SK-N-SH (cell line): ENCODE measurements at regions not wholly inside any gene's neighbourhood (a gene's known extent, or its start where the extent isn't known, plus 50 kb on each side); places are given as distances from the start of the nearest gene placed in this dataset.

Experiments
- CTCF ChIA-PET: fragments of 300-600, 350-600 bp; formaldehyde crosslinking; extraction: SDS; loops from one replicate; lab custom pipeline; 2021; lab: Yijun Ruan, JAX
- POLR2A ChIA-PET: fragments of 350-600 bp; sonication (Branson Sonifier 250); formaldehyde crosslinking; extraction: SDS; loops from one replicate; lab custom pipeline; 2020; ENCODE audit warnings: antibody characterized with exemption, inconsistent platforms; lab: Yijun Ruan, JAX
- DNase-seq: peaks from one replicate; pipeline ENCODE4 v3.0.0; 2012
- H2AFZ ChIP-seq: fragments of 200-600 bp; sonication (generic); 2 replicates; pipeline ENCODE4 v1.8.1; 2016; ENCODE audit warnings: antibody characterized with exemption, mild to moderate bottlenecking, low read depth
- H3F3A ChIP-seq: fragments of 200-600 bp; sonication (generic); replicated peaks from 2 replicates; pipeline ENCODE3; 2016; ENCODE audit warnings: antibody characterized with exemption, mild to moderate bottlenecking; ENCODE audit not compliant: insufficient read depth
- H3K27ac ChIP-seq, 2 experiments: fragments of 200-500 bp in 1 of 2; fragments of 200-600 bp in 1 of 2; sonication (Bioruptor generic) in 1 of 2; sonication (generic), shearing (Covaris generic) in 1 of 2; 2 replicates each; pipeline versions ENCODE4 v1.5.1 to v1.6.1; 2014 to 2016; ENCODE audit warnings: low read depth in 2 of 2, inconsistent platforms in 1 of 2, low read length in 1 of 2, mild to moderate bottlenecking in 1 of 2, mixed read lengths in 1 of 2
- H3K27me3 ChIP-seq: fragments of 200-600 bp; sonication (generic), shearing (Covaris generic); 2 replicates; pipeline ENCODE4 v1.6.1; 2016; ENCODE audit warnings: mixed run types; ENCODE audit not compliant: insufficient read depth
- H3K36me3 ChIP-seq, 2 experiments: fragments of 200-500 bp in 1 of 2; fragments of 200-600 bp in 1 of 2; sonication (Bioruptor generic) in 1 of 2; sonication (generic) in 1 of 2; replicated peaks in 1 of 2; 2 replicates each; pipeline versions ENCODE3 to v1.5.1; 2014 to 2016; ENCODE audit warnings: low read length in 1 of 2, mild to moderate bottlenecking in 1 of 2; ENCODE audit not compliant: insufficient read depth in 2 of 2, control insufficient read depth in 1 of 2
- H3K4me1 ChIP-seq, 2 experiments: fragments of 200-500 bp in 1 of 2; fragments of 200-600 bp in 1 of 2; sonication (Bioruptor generic) in 1 of 2; sonication (generic), shearing (Covaris generic) in 1 of 2; 2 replicates each; pipeline versions ENCODE4 v1.5.1 to v1.6.1; 2014 to 2016; ENCODE audit warnings: low read depth in 1 of 2, low read length in 1 of 2, mixed run types in 1 of 2; ENCODE audit not compliant: insufficient read depth in 2 of 2, control insufficient read depth in 1 of 2
- H3K4me2 ChIP-seq: fragments of 200-600 bp; sonication (generic), shearing (Covaris generic); 2 replicates; pipeline ENCODE4 v1.6.1; 2017; ENCODE audit warnings: mixed run types
- H3K4me3 ChIP-seq, 2 experiments: fragments of 200-500 bp in 1 of 2; fragments of 200-600 bp in 1 of 2; sonication (Bioruptor generic) in 1 of 2; sonication (generic), shearing (Covaris generic) in 1 of 2; 2 replicates each; pipeline versions ENCODE4 v1.5.1 to v1.8.1; 2014 to 2016; ENCODE audit warnings: low read depth in 2 of 2, inconsistent platforms in 1 of 2, low read length in 1 of 2, mild to moderate bottlenecking in 1 of 2, mixed read lengths in 1 of 2, moderate library complexity in 1 of 2
- H3K79me2 ChIP-seq: fragments of 200-600 bp; sonication (generic); 2 replicates; pipeline ENCODE4 v1.8.1; 2017; ENCODE audit warnings: mild to moderate bottlenecking; ENCODE audit not compliant: insufficient read depth
- H3K9ac ChIP-seq: fragments of 200-600 bp; sonication (generic); 2 replicates; pipeline ENCODE4 v1.6.1; 2017; ENCODE audit warnings: mixed run types
- H3K9me2 ChIP-seq: fragments of 200-600 bp; sonication (generic); 2 replicates; pipeline ENCODE4 v1.6.1; 2017; ENCODE audit warnings: mixed run types
- H3K9me3 ChIP-seq: fragments of 200-600 bp; sonication (generic); 2 replicates; pipeline ENCODE4 v1.6.1; 2017; ENCODE audit warnings: mixed run types, mild to moderate bottlenecking, moderate library complexity
- H4K20me1 ChIP-seq: fragments of 200-600 bp; sonication (generic); 2 replicates; pipeline ENCODE4 v1.6.1; 2017; ENCODE audit warnings: mild to moderate bottlenecking, mixed run types; ENCODE audit not compliant: insufficient read depth
- GABPA ChIP-seq: IDR thresholded peaks from 2 replicates; pipeline ENCODE4 v1.4.0; 2012; ENCODE audit warnings: low read depth, mild to moderate bottlenecking
- GATA2 ChIP-seq: sonication (generic); formaldehyde crosslinking; IDR thresholded peaks from 2 replicates; pipeline ENCODE4 v1.5.0; 2020; ENCODE audit warnings: mild to moderate bottlenecking, missing genetic modification reagents
- IRF3 ChIP-seq: fragments of 150-350 bp; IDR thresholded peaks from 2 replicates; pipeline ENCODE4 v1.6.1; 2016; ENCODE audit warnings: mild to moderate bottlenecking, low read depth, low read length
- JUND ChIP-seq: IDR thresholded peaks from 2 replicates; pipeline ENCODE4 v1.4.0; 2012
- MAX ChIP-seq: IDR thresholded peaks from 2 replicates; pipeline ENCODE4 v1.4.0; 2012; ENCODE audit warnings: low read depth
- MEF2A ChIP-seq: IDR thresholded peaks from 2 replicates; pipeline ENCODE4 v1.4.0; 2012; ENCODE audit warnings: low read depth, borderline replicate concordance
- MXI1 ChIP-seq: IDR thresholded peaks from 2 replicates; pipeline ENCODE4 v1.6.1; 2012; ENCODE audit warnings: mild to moderate bottlenecking, low read depth, low read length, improper control_type of control experiment
- NRF1 ChIP-seq: IDR thresholded peaks from 2 replicates; pipeline ENCODE4 v1.6.1; 2012; ENCODE audit warnings: low read depth, mild to moderate bottlenecking, low read length
- PBX3 ChIP-seq: IDR thresholded peaks from 2 replicates; pipeline ENCODE4; 2012
- POLR2AphosphoS5 ChIP-seq: IDR thresholded peaks from 2 replicates; pipeline ENCODE4 v1.6.1; 2012; ENCODE audit warnings: low read depth, low read length
- RAD21 ChIP-seq: IDR thresholded peaks from 2 replicates; pipeline ENCODE4 v1.6.1; 2012; ENCODE audit warnings: mild to moderate bottlenecking, low read length
- RFX5 ChIP-seq: IDR thresholded peaks from 2 replicates; pipeline ENCODE4 v1.6.1; 2012; ENCODE audit warnings: mild to moderate bottlenecking, improper control_type of control experiment, low read length
- SIN3A ChIP-seq: IDR thresholded peaks from 2 replicates; pipeline ENCODE4 v1.6.1; 2012; ENCODE audit warnings: low read depth, mild to moderate bottlenecking, low read length, moderate library complexity, borderline replicate concordance
- TAF1 ChIP-seq: IDR thresholded peaks from 2 replicates; pipeline ENCODE4 v1.6.1; 2012; ENCODE audit warnings: low read depth, mild to moderate bottlenecking, low read length, moderate library complexity, borderline replicate concordance
- USF1 ChIP-seq: IDR thresholded peaks from 2 replicates; pipeline ENCODE4 v1.4.0; 2012; ENCODE audit warnings: low read depth, borderline replicate concordance
- USF2 ChIP-seq: fragments of 150-350 bp; IDR thresholded peaks from 2 replicates; pipeline ENCODE4 v1.6.1; 2017; ENCODE audit warnings: antibody characterized with exemption, low read length, low read depth, borderline replicate concordance
- YY1 ChIP-seq: IDR thresholded peaks from 2 replicates; pipeline ENCODE4 v1.4.0; 2012; ENCODE audit warnings: low read depth, mild to moderate bottlenecking
- WGBS: methylation state at CpG from one replicate; pipeline ENCODE4 v1.1.6; 2017; ENCODE audit warnings: low lambda C conversion rate; 5-methylcytosine and 5-hydroxymethylcytosine counted together

GRCh38 chr6:135638108-135638507, 140.6 kb upstream of the AHI1 start:
- no peak overlapping the region for H2AFZ ChIP-seq
- CTCF ChIA-PET: no interaction called here

GRCh38 chr6:135640048-135640447, 142.5 kb upstream of the AHI1 start:
- CTCF ChIA-PET: no interaction called here
- TF ChIP-seq PBX3: no peak
- TF ChIP-seq GABPA: no peak
- no peak for TF ChIP-seq TAF1
- no peak for TF ChIP-seq IRF3
- TF ChIP-seq USF2: no peak
- no peak for TF ChIP-seq USF1
- no peak for TF ChIP-seq MAX
- no peak for TF ChIP-seq RAD21
- no peak for TF ChIP-seq JUND
- TF ChIP-seq YY1: no peak
- no peak for TF ChIP-seq MXI1
- 79% methylated on average over 2 of the region's 2 CpGs for WGBS

More at GRCh38 chr6:135638108-135638507, 140.6 kb upstream of the AHI1 start:
- Histone ChIP-seq H3K4me1 (no peaks in the 10 kb centered on the region), H3F3A (no peaks in the 10 kb centered on the region), H4K20me1 (no peaks in the 10 kb centered on the region), H3K9me3 (no peaks in the 10 kb centered on the region), H3K4me3 (no peak overlapping the region), H3K9me2 (no peaks in the 10 kb centered on the region), H3K4me2 (no peak overlapping the region), H3K27me3 (no peaks in the 10 kb centered on the region), H3K79me2 (no peaks in the 10 kb centered on the region), H3K9ac (no peak overlapping the region), H3K27ac (no peak overlapping the region), H3K36me3 (no peaks in the 10 kb centered on the region)
- TF ChIP-seq NRF1: no peak
- TF ChIP-seq POLR2AphosphoS5: no peak
- TF ChIP-seq RFX5: no peak
- TF ChIP-seq GATA2 (CRISPR knock-in tag): no peak
- TF ChIP-seq USF1: no peak
- TF ChIP-seq MXI1: no peak
- no peak for TF ChIP-seq SIN3A
- no peak for TF ChIP-seq TAF1
- TF ChIP-seq MEF2A: no peak
- TF ChIP-seq MAX: no peak
- TF ChIP-seq GABPA: no peak
- 60% methylated on average over 2 of the region's 2 CpGs for WGBS
- POLR2A ChIA-PET: no interaction called here
- DNase-seq: no peak

More at GRCh38 chr6:135640048-135640447, 142.5 kb upstream of the AHI1 start:
- POLR2A ChIA-PET: no interaction called here
- H3F3A ChIP-seq: no peaks in the 10 kb centered on the region
- no peak overlapping the region for H3K27ac ChIP-seq
- H4K20me1 ChIP-seq: no peaks in the 10 kb centered on the region
- H3K9me3 ChIP-seq: no peaks in the 10 kb centered on the region
- H2AFZ ChIP-seq: no peak overlapping the region
- H3K27me3 ChIP-seq: no peaks in the 10 kb centered on the region
- H3K36me3 ChIP-seq: no peaks in the 10 kb centered on the region
- H3K4me1 ChIP-seq: no peaks in the 10 kb centered on the region
- no peaks in the 10 kb centered on the region for H3K9me2 ChIP-seq
- no peak for DNase-seq
- H3K4me2 ChIP-seq: no peak overlapping the region
- no peak overlapping the region for H3K9ac ChIP-seq
- no peaks in the 10 kb centered on the region for H3K79me2 ChIP-seq
- H3K4me3 ChIP-seq: no peak overlapping the region
